Vagina (tissue), 2 donors: ENCODE measurements at regions not wholly inside any gene's neighbourhood (a gene's known extent, or its start where the extent isn't known, plus 50 kb on each side); places are given as distances from the start of the nearest gene placed in this dataset.

Experiments used
- DNase-seq, 2 donors: peaks; one replicate each; pipeline ENCODE4 v3.0.0-alpha.2; 2017; ENCODE audit errors: extremely low spot score in 2 of 2
- H3K27ac ChIP-seq: fragments of 200-600 bp; sonication (generic); one replicate; pipeline ENCODE4 v1.5.1; 2019
- H3K27me3 ChIP-seq: fragments of 200-600 bp; sonication (generic); one replicate; pipeline ENCODE4 v1.5.1; 2019
- H3K36me3 ChIP-seq, 2 donors: fragments of 200-600 bp; sonication (generic); one replicate each; pipeline ENCODE4 v1.5.1; 2017 to 2019
- H3K4me1 ChIP-seq: fragments of 200-600 bp; sonication (generic); one replicate; pipeline ENCODE4 v1.5.1; 2019
- H3K4me3 ChIP-seq, 2 donors: fragments of 200-600 bp; sonication (generic); 1 replicate in 1 of 2; 2 replicates in 1 of 2; pipeline ENCODE4 v1.5.1; 2016 to 2019
- H3K9me3 ChIP-seq: fragments of 200-600 bp; sonication (generic); one replicate; pipeline ENCODE4 v1.5.1; 2019
- POLR2A ChIP-seq, 2 donors: fragments of 450-650 bp; IDR thresholded peaks; one replicate each; pipeline ENCODE4 v1.6.1; 2017; ENCODE audit warnings: antibody characterized with exemption in 2 of 2, mild to moderate bottlenecking in 2 of 2, moderate library complexity in 2 of 2
- POLR2AphosphoS5 ChIP-seq, 2 donors: sonication (generic); formaldehyde crosslinking; IDR thresholded peaks; one replicate each; pipeline ENCODE4 v1.9.0; 2017; ENCODE audit warnings: antibody characterized with exemption in 2 of 2, mild to moderate bottlenecking in 2 of 2, low read depth in 1 of 2; ENCODE audit not compliant: insufficient read depth in 1 of 2
- intact Hi-C: fragments of 100-400 bp; cut with DNase I; formaldehyde crosslinking; loops from one replicate; pipeline ENCODE4 v1.15.1; 2023
- TF ChIP-seq, protein P1 (sequence below), 3 experiments: fragments of 450-650 bp in 2 of 3; fragments of 200-600 bp in 1 of 3; sonication (generic) in 1 of 3; IDR thresholded peaks; one replicate each; pipeline ENCODE4 v1.5.1; 2017 to 2019; ENCODE audit warnings: antibody characterized with exemption in 3 of 3, mild to moderate bottlenecking in 2 of 3, moderate library complexity in 2 of 3

DNA sequence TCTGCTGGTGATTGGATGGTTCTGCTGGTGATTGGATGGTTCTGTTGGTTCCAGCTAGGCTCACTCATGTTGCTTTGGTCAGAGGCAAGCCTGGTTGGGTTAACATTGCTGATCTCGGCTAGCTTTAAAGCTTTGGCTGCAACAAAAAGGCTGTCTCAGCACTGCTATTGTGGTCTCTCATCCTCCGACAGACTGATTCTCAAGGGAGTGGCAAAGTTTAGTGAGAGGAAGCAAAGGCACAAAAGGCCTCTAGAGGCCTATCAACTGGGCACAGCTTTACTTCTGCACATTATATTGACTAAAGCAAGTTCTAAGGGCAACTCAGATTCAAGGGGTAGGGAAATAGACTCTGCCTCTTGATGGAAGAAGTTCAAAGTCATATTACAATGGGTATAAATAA, 84.7 kb upstream of the LGR5 start:
- intact Hi-C loops = no loop called here
- Histone ChIP-seq H3K4me1 (no peaks in the 10 kb centered on the region), H3K27me3 (no peaks in the 10 kb centered on the region), H3K4me3 (no peak overlapping the region), H3K27ac (no peak overlapping the region), H3K9me3 (no peaks in the 10 kb centered on the region), H3K36me3 (no peaks in the 10 kb centered on the region)
- DNase-seq = no peak
- TF ChIP-seq POLR2A (IDR thresholded peaks at IDR 0.05) (no peak), POLR2AphosphoS5 (IDR thresholded peaks at IDR 0.05; ENCODE audit: insufficient read depth in 1 of 2, low read depth in 1 of 2) (no peak)
- TF ChIP-seq, protein P1, sequence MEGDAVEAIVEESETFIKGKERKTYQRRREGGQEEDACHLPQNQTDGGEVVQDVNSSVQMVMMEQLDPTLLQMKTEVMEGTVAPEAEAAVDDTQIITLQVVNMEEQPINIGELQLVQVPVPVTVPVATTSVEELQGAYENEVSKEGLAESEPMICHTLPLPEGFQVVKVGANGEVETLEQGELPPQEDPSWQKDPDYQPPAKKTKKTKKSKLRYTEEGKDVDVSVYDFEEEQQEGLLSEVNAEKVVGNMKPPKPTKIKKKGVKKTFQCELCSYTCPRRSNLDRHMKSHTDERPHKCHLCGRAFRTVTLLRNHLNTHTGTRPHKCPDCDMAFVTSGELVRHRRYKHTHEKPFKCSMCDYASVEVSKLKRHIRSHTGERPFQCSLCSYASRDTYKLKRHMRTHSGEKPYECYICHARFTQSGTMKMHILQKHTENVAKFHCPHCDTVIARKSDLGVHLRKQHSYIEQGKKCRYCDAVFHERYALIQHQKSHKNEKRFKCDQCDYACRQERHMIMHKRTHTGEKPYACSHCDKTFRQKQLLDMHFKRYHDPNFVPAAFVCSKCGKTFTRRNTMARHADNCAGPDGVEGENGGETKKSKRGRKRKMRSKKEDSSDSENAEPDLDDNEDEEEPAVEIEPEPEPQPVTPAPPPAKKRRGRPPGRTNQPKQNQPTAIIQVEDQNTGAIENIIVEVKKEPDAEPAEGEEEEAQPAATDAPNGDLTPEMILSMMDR (IDR thresholded peaks at IDR 0.05) = no peak

DNA sequence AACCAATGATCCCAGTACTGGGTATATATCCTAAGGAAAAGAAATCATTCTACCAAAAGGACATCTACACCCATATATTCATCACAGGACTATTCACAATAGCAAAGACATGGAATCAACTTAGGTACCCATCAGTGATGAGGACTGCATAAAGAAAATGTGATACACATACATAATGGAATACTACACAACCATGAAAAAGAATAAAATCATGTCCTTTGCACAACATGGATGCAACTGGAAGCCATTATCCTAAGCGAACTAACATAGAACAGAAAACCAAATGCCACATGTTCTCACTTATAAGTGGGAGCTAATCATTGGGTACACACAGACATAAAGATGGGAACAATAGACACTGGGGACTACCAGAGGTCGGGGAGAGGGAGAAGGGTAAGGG, 86.0 kb upstream of the LGR5 start:
- no peak overlapping the region for H3K4me3 ChIP-seq
- intact Hi-C loops = no loop called here
- no peaks in the 10 kb centered on the region for H3K36me3 ChIP-seq
- H3K4me1 ChIP-seq = no peaks in the 10 kb centered on the region
- no peaks in the 10 kb centered on the region for H3K27me3 ChIP-seq
- TF ChIP-seq, protein P1 (IDR thresholded peaks at IDR 0.05) = no peak
- no peak for TF ChIP-seq POLR2A (IDR thresholded peaks at IDR 0.05)
- TF ChIP-seq POLR2AphosphoS5 (IDR thresholded peaks at IDR 0.05; ENCODE audit: insufficient read depth in 1 of 2, low read depth in 1 of 2) = no peak
- no peak overlapping the region for H3K27ac ChIP-seq
- no peaks in the 10 kb centered on the region for H3K9me3 ChIP-seq
- DNase-seq = no peak

DNA sequence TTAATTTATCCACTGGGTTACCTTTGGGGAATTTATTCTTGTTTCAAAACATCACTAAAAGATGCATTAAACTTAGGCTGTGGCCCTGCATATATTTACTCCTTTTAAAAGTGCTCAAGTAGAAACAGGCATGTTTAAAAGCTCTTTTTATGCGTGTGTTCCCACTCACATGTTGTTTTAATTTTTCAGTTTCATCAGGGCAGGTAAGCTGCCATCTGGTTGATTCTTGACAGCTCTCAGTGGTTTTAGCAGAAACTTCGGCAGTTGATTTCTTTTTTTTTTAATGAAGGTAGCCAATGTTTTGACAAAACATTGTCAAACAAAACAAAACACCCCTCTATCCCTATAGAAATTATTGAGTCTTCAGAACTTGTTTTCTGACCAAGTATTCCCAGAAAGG, 89.6 kb upstream of the LGR5 start:
- TF ChIP-seq POLR2A (IDR thresholded peaks at IDR 0.05) = no peak
- TF ChIP-seq POLR2AphosphoS5 (IDR thresholded peaks at IDR 0.05; ENCODE audit: insufficient read depth in 1 of 2, low read depth in 1 of 2) = no peak
- TF ChIP-seq, protein P1 (IDR thresholded peaks at IDR 0.05) = no peak

DNA sequence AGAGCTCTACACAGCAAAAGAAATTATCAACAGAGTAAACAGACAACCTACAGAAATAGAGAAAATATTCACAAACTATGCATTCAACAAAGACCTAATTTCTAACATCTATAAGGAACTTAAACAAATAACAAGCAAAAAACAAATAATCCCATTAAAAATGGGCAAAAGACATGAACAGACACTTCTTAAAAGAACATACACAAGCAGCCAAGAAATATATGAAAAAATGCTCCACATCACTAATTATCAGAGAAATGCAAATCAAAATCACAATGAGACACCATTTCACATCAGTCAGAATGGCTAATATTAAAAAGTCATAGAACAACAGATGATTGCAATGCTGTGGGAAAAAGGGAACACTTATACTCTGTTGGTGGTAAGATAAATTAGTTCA, 100.7 kb upstream of the LGR5 start:
- intact Hi-C loops = no loop called here
- no peak overlapping the region for H3K27ac ChIP-seq
- TF ChIP-seq POLR2A (IDR thresholded peaks at IDR 0.05) = no peak
- TF ChIP-seq, protein P1 (IDR thresholded peaks at IDR 0.05) = no peak
- TF ChIP-seq POLR2AphosphoS5 (IDR thresholded peaks at IDR 0.05; ENCODE audit: insufficient read depth in 1 of 2, low read depth in 1 of 2) = no peak
- DNase-seq = no peak
- H3K27me3 ChIP-seq = no peaks in the 10 kb centered on the region
- H3K36me3 ChIP-seq = no peaks in the 10 kb centered on the region
- no peaks in the 10 kb centered on the region for H3K9me3 ChIP-seq
- H3K4me3 ChIP-seq = no peak overlapping the region
- H3K4me1 ChIP-seq = no peaks in the 10 kb centered on the region

More for the DNA sequence above, 89.6 kb upstream of the LGR5 start:
- intact Hi-C loops = no loop called here
- no peaks in the 10 kb centered on the region for H3K9me3 ChIP-seq
- no peaks in the 10 kb centered on the region for H3K4me1 ChIP-seq
- H3K27me3 ChIP-seq = no peaks in the 10 kb centered on the region
- H3K27ac ChIP-seq = no peak overlapping the region
- H3K36me3 ChIP-seq = no peaks in the 10 kb centered on the region
- no peak overlapping the region for H3K4me3 ChIP-seq
- DNase-seq = no peak

DNA sequence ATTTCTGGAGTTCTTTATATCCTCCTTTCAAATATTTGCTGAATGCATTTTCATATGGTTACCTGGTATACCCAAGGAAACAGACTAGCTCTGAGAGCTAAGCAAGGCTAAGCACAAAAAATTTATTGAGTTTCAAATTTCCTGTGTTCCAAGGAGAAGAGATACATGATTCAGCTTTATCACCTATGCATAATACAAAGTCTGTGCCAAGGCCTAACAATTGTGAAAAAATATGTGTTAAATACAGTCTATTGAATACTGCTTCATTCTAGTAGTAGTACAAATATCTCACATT, 103.7 kb upstream of the LGR5 start:
- Histone ChIP-seq H3K4me3 (no peak overlapping the region), H3K36me3 (no peaks in the 10 kb centered on the region), H3K4me1 (no peaks in the 10 kb centered on the region), H3K27ac (no peak overlapping the region), H3K9me3 (no peaks in the 10 kb centered on the region), H3K27me3 (no peaks in the 10 kb centered on the region)
- intact Hi-C loops = no loop called here
- DNase-seq = no peak
- TF ChIP-seq, protein P1 (IDR thresholded peaks at IDR 0.05) = no peak
- TF ChIP-seq POLR2AphosphoS5 (IDR thresholded peaks at IDR 0.05; ENCODE audit: insufficient read depth in 1 of 2, low read depth in 1 of 2) = no peak
- TF ChIP-seq POLR2A (IDR thresholded peaks at IDR 0.05) = no peak
